GM19397 (cell line): ENCODE measurements at regions not wholly inside any gene's neighbourhood (a gene's known extent, or its start where the extent isn't known, plus 50 kb on each side); places are given as distances from the start of the nearest gene placed in this dataset.

Experiments
- ATAC-seq: cut with Tn5 transposase; IDR thresholded peaks from one replicate; pipeline ENCODE4 v1.9.1; 2021; ENCODE audit warnings: mild to moderate bottlenecking, moderate library complexity; ENCODE audit not compliant: unreplicated experiment

DNA sequence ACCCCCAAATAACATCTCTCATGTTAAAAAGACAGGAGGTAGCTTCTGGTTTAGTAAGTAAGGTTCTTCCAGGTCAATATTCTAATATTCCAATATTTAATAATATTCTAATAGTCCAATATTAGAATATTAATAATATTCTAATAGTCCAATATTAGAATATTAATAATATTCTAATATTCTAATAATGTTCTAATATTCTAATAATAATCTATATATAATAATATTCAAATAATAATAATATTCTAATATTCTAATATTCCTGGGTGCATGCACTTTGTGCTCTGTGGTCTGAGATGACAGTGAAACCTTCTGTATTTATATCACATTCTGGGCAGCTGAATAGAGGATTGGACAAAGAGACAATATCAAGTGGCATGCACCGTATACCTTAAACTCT lies 96.1 kb downstream of the PCDH10 start:
- ATAC-seq = no peak
